ENCODE measurements at regions not wholly inside any gene's neighbourhood (a gene's known extent, or its start where the extent isn't known, plus 50 kb on each side); places are given as distances from the start of the nearest gene placed in this dataset.

DNA sequence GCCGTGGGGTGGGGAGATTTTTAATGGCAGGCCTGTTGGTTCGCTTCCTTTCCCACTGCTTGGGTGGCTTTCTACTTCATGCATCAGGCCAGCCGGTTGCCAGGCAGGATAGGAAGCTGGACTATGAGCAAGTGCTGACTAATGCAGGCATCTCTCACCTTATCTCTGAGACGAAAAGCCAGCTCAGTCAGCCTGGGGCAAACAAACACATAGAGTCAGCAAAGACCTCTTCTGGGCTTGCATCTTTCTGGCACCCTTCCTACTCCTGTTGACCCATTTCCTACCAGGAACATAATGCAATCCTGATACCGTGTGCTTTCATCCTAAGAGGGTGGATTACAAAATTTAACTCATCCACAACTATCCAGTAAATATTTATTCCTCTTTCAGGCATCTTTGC, 416.6 kb upstream of the MEX3C start:
- TF ChIP-seq, protein P1, sequence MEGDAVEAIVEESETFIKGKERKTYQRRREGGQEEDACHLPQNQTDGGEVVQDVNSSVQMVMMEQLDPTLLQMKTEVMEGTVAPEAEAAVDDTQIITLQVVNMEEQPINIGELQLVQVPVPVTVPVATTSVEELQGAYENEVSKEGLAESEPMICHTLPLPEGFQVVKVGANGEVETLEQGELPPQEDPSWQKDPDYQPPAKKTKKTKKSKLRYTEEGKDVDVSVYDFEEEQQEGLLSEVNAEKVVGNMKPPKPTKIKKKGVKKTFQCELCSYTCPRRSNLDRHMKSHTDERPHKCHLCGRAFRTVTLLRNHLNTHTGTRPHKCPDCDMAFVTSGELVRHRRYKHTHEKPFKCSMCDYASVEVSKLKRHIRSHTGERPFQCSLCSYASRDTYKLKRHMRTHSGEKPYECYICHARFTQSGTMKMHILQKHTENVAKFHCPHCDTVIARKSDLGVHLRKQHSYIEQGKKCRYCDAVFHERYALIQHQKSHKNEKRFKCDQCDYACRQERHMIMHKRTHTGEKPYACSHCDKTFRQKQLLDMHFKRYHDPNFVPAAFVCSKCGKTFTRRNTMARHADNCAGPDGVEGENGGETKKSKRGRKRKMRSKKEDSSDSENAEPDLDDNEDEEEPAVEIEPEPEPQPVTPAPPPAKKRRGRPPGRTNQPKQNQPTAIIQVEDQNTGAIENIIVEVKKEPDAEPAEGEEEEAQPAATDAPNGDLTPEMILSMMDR (IDR thresholded peaks at IDR 0.05): no peak
- TF ChIP-seq POLR2A (IDR thresholded peaks at IDR 0.05) (no peak), POLR2AphosphoS5 (IDR thresholded peaks at IDR 0.05; ENCODE audit: insufficient read depth in 1 of 2, low read depth in 1 of 2) (no peak)

All from vagina (tissue), 2 donors.